PFSK-1 (cell line): ENCODE measurements at regions not wholly inside any gene's neighbourhood (a gene's known extent, or its start where the extent isn't known, plus 50 kb on each side); places are given as distances from the start of the nearest gene placed in this dataset.

Source experiments
- FOXP2 ChIP-seq: optimal IDR thresholded peaks from 2 replicates; pipeline ENCODE3; 2011; ENCODE audit warnings: borderline replicate concordance, control low read depth, inconsistent platforms; ENCODE audit not compliant: insufficient read depth; ENCODE audit errors: extremely low read length, extremely low read depth
- POLR2AphosphoS5 ChIP-seq: IDR thresholded peaks from 2 replicates; pipeline ENCODE4 v1.6.1; 2012; ENCODE audit warnings: low read depth, mild to moderate bottlenecking, control low read depth, low read length, moderate library complexity
- REST ChIP-seq, 2 experiments: IDR thresholded peaks; 2 replicates each; pipeline versions ENCODE4 v1.6.1 to v1.8.0; 2011 to 2012; ENCODE audit warnings: low read depth in 2 of 2, low read length in 2 of 2, control low read depth in 1 of 2, inconsistent platforms in 1 of 2, mild to moderate bottlenecking in 1 of 2, moderate library complexity in 1 of 2; ENCODE audit not compliant: insufficient read depth in 1 of 2
- SIN3A ChIP-seq: IDR thresholded peaks from 2 replicates; pipeline ENCODE4 v1.6.1; 2012; ENCODE audit warnings: mild to moderate bottlenecking, low read length, moderate library complexity, borderline replicate concordance; ENCODE audit not compliant: insufficient read depth
- TAF1 ChIP-seq: IDR thresholded peaks from 2 replicates; pipeline ENCODE4 v1.6.1; 2012; ENCODE audit warnings: low read length, control low read depth, borderline replicate concordance; ENCODE audit not compliant: insufficient read depth

DNA sequence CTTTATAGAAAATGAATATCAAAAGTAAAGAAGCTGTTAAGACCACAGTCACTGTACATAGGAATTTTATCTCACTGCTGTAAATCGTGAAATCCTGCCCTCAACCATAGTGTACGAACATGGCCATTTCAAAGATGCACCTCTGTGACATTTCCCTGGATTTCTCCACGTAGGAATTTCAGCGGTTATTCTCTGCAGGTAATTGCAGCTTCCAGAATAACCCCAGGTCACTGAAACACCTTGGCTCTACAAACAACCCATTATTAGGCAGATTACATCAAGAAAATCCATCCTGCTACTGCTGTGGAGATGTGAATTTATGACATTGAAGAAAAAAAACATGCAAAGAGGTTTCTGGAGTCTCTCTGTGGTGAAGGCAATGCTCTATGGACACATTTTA is 196.2 kb upstream of the USP25 start:
- TF ChIP-seq TAF1 (no peak), SIN3A (no peak), POLR2AphosphoS5 (no peak), REST (IDR thresholded peaks at IDR 0.05; ENCODE audit: insufficient read depth in 1 of 2, low read depth in 2 of 2, low read length in 2 of 2) (no peak)

DNA sequence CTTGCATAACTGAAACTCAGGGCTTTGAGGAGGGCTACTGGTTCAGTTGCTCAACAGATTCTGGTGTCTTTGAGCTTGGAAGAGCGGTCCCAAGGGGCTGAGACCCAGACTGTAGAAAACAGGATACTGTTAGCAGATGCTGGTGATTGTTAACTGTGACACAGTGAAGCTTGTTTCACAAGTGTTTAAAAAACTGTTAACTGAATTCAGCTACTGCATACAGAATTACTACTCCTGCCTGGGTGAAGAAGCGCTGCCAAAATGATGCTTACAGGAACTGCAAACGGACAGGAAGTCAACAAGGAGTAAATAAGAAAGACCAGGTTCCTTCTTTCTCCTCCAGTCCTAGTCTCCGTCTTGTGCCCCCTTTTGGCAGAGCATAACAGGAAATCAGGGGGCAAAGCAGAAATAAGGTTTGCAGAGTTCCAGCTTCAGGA is 195.3 kb upstream of the USP25 start:
- TF ChIP-seq POLR2AphosphoS5 (no peak), SIN3A (no peak), REST (IDR thresholded peaks at IDR 0.05; ENCODE audit: insufficient read depth in 1 of 2, low read depth in 2 of 2, low read length in 2 of 2) (no peak), FOXP2 (no peak), TAF1 (no peak)

GRCh38 chr21:15539376-15539775 is 190.4 kb upstream of the USP25 start:
- TF ChIP-seq POLR2AphosphoS5 (no peak), TAF1 (no peak), FOXP2 (no peak), REST (IDR thresholded peaks at IDR 0.05; ENCODE audit: insufficient read depth in 1 of 2, low read depth in 2 of 2, low read length in 2 of 2) (no peak), SIN3A (no peak)

- no peak for TF ChIP-seq FOXP2
- TF ChIP-seq REST (IDR thresholded peaks at IDR 0.05; ENCODE audit: insufficient read depth in 1 of 2, low read depth in 2 of 2, low read length in 2 of 2), result no peak
- no peak for TF ChIP-seq SIN3A
- TF ChIP-seq POLR2AphosphoS5, result no peak
These were observed 186.3 kb upstream of the USP25 start for GRCh38 chr21:15543473-15543872.

DNA sequence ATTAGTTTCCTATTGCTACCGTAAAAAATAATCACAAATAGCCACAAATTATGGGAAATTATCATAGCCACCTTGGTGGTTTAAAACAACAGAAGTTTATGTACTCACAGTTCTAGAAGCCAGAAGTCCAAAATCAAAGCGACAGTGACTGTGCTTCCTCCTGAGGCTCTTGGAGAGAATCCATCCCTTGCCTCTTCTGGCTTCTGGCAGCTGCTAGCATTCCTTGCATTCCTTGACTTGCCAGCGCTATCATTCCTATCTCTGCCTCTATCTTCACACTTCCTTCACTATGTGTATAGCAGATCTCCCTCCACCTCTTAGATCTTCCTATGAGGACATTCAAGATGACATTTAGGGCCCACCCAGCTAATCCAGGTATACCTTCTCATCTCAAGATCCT is 180.1 kb upstream of the USP25 start:
- TF ChIP-seq FOXP2, result no peak
- TF ChIP-seq SIN3A, result no peak
- TF ChIP-seq REST (IDR thresholded peaks at IDR 0.05; ENCODE audit: insufficient read depth in 1 of 2, low read depth in 2 of 2, low read length in 2 of 2), result no peak
- TF ChIP-seq POLR2AphosphoS5, result no peak
- no peak for TF ChIP-seq TAF1
